HEK293T (cell line): ENCODE measurements at regions not wholly inside any gene's neighbourhood (a gene's known extent, or its start where the extent isn't known, plus 50 kb on each side); places are given as distances from the start of the nearest gene placed in this dataset.
A peak's percentile ranks its signal among the peaks of the same experiment; 100 is the strongest.
"Not testable (repeated sequence)": the region's sequence is repeated elsewhere in the genome, so short reads cannot be mapped to it uniquely, and the experiment has no call there.

Source experiments
- CTCF ChIA-PET: fragments of 350-600 bp; formaldehyde crosslinking; extraction: SDS; loops from one replicate; lab custom pipeline; 2021; ENCODE audit warnings: antibody characterized with exemption, inconsistent platforms; lab: Yijun Ruan, JAX
- POLR2A ChIA-PET: fragments of 350-600 bp; formaldehyde crosslinking; extraction: SDS; loops from one replicate; lab custom pipeline; 2020; ENCODE audit warnings: antibody characterized with exemption, inconsistent platforms; lab: Yijun Ruan, JAX
- DNase-seq: peaks from one replicate; pipeline ENCODE4 v3.0.0; 2012; ENCODE audit warnings: mixed read lengths; ENCODE audit errors: extremely low spot score
- ELF4 ChIP-seq: fragments of 450-650 bp; IDR thresholded peaks from 2 replicates; pipeline ENCODE4 v1.6.1; 2017; ENCODE audit warnings: antibody characterized with exemption
- FOXA1 ChIP-seq: fragments of 450-650 bp; IDR thresholded peaks from 2 replicates; pipeline ENCODE4 v1.6.1; 2016; ENCODE audit warnings: mild to moderate bottlenecking
- HDGF ChIP-seq: fragments of 450-650 bp; IDR thresholded peaks from 2 replicates; pipeline ENCODE4 v1.6.1; 2017; ENCODE audit warnings: antibody characterized with exemption, borderline replicate concordance
- L3MBTL2 ChIP-seq: fragments of 450-650 bp; conservative IDR thresholded peaks from 2 replicates; pipeline ENCODE4 v1.6.1; 2016; ENCODE audit warnings: mild to moderate bottlenecking
- SP1 ChIP-seq: fragments of 450-650 bp; IDR thresholded peaks from 2 replicates; pipeline ENCODE4 v1.6.1; 2017
- TARDBP ChIP-seq: fragments of 450-650 bp; IDR thresholded peaks from 2 replicates; pipeline ENCODE4 v1.6.1; 2016
- ZNF384 ChIP-seq: fragments of 450-650 bp; IDR thresholded peaks from 2 replicates; pipeline ENCODE4 v1.6.1; 2016

GRCh38 chr17:45584092-45585036 lies 93.8 kb upstream of the PLEKHM1 start:
- TF ChIP-seq FOXA1 = no peak
- no peak for TF ChIP-seq HDGF
- TF ChIP-seq SP1 = no peak
- no peak for TF ChIP-seq ZNF384
- peak; percentile 31 for TF ChIP-seq L3MBTL2
- TF ChIP-seq TARDBP = no peak
- TF ChIP-seq ELF4 = no peak
- POLR2A ChIA-PET = interaction anchor here (0.9 kb wide), 1 partner anchor 267 kb away, joined by 3 read pairs; the partner anchor contains the start of gene MAP3K14
- CTCF ChIA-PET = no interaction called here
- peak; percentile 36 for DNase-seq

DNA sequence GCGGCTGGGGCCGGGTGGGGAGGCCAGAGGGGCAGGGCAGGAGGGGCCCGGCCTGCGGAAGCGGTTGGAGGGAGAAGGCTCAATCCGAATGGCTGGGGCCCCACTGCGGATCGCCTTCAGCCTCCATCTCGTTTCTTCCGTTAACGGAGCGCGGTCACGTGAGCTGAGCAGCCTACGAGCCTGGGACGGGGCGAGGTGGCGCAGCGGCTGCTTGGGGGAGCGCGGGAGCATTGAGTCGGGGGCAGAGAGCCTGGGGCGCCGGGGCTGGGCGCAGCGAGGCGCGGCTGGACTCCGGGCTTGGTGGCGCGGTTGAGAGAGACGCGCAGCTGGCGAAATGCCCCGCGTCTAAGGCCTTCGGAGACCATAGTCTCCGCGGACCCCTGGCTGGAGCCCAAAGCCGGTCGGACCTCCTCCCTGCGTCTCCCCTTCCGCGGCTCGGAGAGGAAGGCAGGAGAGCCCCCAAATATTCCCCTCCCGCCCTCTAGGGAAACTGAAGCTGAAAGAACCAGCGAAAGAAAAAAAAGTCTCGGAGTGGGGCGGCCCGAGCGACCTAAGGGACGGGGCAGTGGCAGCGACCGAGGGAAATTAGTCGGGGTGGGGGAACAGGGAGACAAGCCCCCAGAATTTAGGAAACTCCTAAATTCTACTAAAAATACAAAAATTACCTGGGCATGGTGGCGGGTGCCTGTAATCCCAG lies 94.7 kb upstream of the PLEKHM1 start:
- POLR2A ChIA-PET = interaction anchor here (0.9 to 1.6 kb wide), 2 partner anchors 268 to 682 kb away, joined by 3 to 4 read pairs; partner anchors contain the start of gene MAP3K14
- CTCF ChIA-PET = not testable (repeated sequence)

GRCh38 chr17:45585794-45586650 lies 95.5 kb upstream of the PLEKHM1 start:
- DNase-seq = not testable (repeated sequence)
- peak; percentile 50; the same call in 1 of the 2 replicates for TF ChIP-seq L3MBTL2
- ChIA-PET POLR2A (interaction anchor here (1.2 to 1.6 kb wide), 2 partner anchors 155 to 681 kb away, joined by 3 to 4 read pairs; no protein-coding TSS in a partner anchor), CTCF (interaction anchor here (1.1 kb wide), 1 partner anchor 679 kb away, joined by 4 read pairs; no protein-coding TSS in a partner anchor)

More for the DNA sequence above, 94.7 kb upstream of the PLEKHM1 start:
- DNase-seq = peak; percentile 60

GRCh38 chr17:45586651-45586934 lies 96.1 kb upstream of the PLEKHM1 start:
- ChIA-PET POLR2A (interaction anchor here (1.2 to 1.6 kb wide), 2 partner anchors 155 to 680 kb away, joined by 3 to 4 read pairs; no protein-coding TSS in a partner anchor), CTCF (interaction anchor here (1.1 kb wide), 1 partner anchor 678 kb away, joined by 4 read pairs; no protein-coding TSS in a partner anchor)
- DNase-seq = not testable (repeated sequence)

- peak; percentile 50 for DNase-seq
- CTCF ChIA-PET, POLR2A ChIA-PET: not testable (repeated sequence)
These were observed 102.0 kb upstream of the PLEKHM1 start for GRCh38 chr17:45592433-45592923.

DNA sequence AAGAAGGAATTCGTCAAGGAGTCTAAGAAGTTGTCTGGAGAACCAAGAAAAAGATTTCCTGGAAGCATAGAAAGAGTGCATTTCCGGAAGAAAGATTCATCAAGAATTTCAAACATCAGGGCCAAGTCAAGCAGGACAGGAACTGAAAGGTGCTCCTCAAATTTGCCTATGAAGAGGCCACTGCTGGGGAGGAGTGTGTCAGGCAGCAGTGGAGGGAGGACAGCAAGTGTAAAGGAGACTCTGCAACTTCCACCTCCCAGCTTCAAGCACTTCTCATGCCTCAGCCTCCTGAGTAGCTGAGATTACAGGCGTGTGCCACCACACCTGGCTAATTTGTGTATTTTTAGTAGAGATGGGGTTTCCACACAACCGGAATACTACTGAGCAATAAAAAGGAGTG lies 105.8 kb upstream of the PLEKHM1 start:
- DNase-seq, POLR2A ChIA-PET, CTCF ChIA-PET: not testable (repeated sequence)

- CTCF ChIA-PET, DNase-seq, POLR2A ChIA-PET: not testable (repeated sequence)
These were observed 109.8 kb upstream of the PLEKHM1 start for GRCh38 chr17:45600052-45601012.

DNA sequence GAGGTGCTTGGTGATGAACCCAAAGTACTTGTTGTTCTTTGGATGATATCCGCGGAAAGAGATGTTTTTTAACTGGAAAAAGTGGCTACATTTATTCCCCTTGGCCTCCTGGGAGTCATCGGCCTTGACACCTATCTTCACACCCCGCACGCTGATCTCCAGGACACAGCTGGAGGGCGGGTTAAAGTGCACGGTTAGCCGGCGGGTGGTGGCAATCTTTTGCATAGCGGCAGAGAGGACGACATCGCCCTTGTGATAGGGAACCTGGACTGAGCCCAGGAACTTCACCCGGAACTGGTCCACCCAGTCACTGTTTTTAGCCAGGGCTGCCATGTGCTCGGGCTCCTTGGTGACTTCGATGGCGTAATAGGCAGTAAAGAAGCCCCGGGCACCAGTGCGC lies 110.5 kb upstream of the PLEKHM1 start:
- CTCF ChIA-PET, DNase-seq, POLR2A ChIA-PET: not testable (repeated sequence)

DNA sequence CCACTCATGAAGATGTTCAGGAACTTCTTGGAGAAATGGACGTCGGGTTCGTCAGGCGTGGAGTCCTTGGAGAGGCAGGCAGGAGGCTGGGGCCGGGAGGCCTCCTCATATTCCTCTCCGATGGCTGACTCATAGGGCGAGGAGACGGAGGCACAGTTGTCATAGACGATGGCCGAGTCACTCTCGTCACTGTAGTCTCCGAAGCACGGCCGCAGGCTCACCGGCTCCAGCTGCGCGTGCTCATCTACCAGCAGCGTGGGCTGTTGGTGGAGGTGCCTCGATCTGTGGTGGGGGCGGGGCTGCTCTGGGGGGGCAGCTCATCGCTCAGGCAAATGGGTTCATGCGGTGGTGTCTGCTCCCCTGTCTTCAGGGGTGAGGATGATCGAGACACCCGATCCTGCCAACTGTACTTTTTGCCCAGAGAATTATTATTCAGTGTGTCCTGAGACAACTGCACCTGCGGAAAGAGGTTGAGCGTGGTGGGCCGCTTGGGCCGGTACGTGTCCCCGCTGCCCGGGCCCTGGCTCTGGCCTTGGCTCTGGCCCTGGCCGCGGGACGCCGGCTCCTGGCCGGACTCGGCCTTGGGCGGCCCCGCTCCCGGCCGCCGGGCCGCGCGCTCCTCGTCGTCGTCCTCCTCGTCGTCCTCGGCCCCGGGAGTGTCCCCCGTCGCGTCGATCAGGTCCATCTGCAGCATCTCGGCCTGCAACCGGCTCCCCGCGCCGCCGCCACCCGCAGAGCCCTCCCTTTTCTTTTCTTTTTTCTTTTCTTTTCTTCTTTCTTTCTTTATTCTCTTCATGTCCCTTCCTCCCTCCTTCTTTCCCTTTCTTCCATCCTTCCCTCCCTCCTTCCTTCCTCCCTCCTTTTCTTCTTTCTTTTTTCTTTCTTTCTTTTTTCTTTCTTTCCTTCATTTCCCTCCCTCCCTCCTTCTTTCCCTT lies 111.4 kb upstream of the PLEKHM1 start:
- CTCF ChIA-PET, POLR2A ChIA-PET, DNase-seq: not testable (repeated sequence)

GRCh38 chr17:45605751-45606150 lies 115.2 kb upstream of the PLEKHM1 start:
- POLR2A ChIA-PET, CTCF ChIA-PET, DNase-seq: not testable (repeated sequence)
